ENCODE measurements at regions not wholly inside any gene's neighbourhood (a gene's known extent, or its start where the extent isn't known, plus 50 kb on each side); places are given as distances from the start of the nearest gene placed in this dataset.

DNA sequence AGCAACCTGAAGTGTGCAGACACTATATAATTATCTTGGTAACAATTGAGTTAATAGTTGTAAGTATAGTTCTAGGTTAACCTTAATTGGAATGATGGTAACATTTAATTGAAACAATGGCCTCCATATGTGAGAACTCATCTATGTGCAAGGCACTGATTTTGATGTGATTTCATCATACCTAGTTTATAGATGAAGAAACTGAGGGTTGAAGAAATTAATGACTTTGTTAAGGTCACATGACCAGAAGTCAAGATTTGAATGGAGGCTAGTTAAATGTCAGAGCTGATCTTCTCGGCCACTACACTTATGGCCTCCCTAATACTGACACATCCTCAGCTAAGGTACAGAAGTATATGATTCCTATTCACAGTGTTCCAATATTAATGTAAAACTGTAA is 128.2 kb upstream of the PSMD7 start:
- Histone ChIP-seq H3K36me3 (replicated peaks; ENCODE audit: insufficient read depth, low read depth) (no peaks in the 10 kb centered on the region), H3K27me3 (no peaks in the 10 kb centered on the region), H3K9me2 (replicated peaks; ENCODE audit: insufficient read depth) (no peaks in the 10 kb centered on the region), H3K79me2 (no peaks in the 10 kb centered on the region), H3K27ac (no peak overlapping the region), H4K20me1 (ENCODE audit: insufficient read depth, poor library complexity, severe bottlenecking) (no peaks in the 10 kb centered on the region), H3K4me2 (no peak overlapping the region), H3K9me3 (ENCODE audit: low read depth) (no peaks in the 10 kb centered on the region), H3K4me3 (no peak overlapping the region), H2AFZ (no peak overlapping the region), H3K4me1 (ENCODE audit: insufficient read depth) (no peaks in the 10 kb centered on the region)
- TF ChIP-seq EZH2phosphoT487 (IDR thresholded peaks at IDR 0.05; ENCODE audit: low read depth, severe bottlenecking, unreplicated experiment) (no peak), EZH2 (IDR thresholded peaks at IDR 0.05; ENCODE audit: borderline replicate concordance) (no peak)
- TF ChIP-seq, protein P1, sequence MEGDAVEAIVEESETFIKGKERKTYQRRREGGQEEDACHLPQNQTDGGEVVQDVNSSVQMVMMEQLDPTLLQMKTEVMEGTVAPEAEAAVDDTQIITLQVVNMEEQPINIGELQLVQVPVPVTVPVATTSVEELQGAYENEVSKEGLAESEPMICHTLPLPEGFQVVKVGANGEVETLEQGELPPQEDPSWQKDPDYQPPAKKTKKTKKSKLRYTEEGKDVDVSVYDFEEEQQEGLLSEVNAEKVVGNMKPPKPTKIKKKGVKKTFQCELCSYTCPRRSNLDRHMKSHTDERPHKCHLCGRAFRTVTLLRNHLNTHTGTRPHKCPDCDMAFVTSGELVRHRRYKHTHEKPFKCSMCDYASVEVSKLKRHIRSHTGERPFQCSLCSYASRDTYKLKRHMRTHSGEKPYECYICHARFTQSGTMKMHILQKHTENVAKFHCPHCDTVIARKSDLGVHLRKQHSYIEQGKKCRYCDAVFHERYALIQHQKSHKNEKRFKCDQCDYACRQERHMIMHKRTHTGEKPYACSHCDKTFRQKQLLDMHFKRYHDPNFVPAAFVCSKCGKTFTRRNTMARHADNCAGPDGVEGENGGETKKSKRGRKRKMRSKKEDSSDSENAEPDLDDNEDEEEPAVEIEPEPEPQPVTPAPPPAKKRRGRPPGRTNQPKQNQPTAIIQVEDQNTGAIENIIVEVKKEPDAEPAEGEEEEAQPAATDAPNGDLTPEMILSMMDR (IDR thresholded peaks at IDR 0.05; ENCODE audit: poor library complexity): no peak
- 100% methylated on average over 1 of the region's 1 CpG for WGBS (ENCODE audit: low lambda C conversion rate, missing lambda C conversion rate)
- DNase-seq (ENCODE audit: low spot score): no peak

GRCh38 chr16:74166456-74166855 is 130.2 kb upstream of the PSMD7 start:
- Histone ChIP-seq H3K4me1 (ENCODE audit: insufficient read depth) (no peaks in the 10 kb centered on the region), H3K4me3 (no peak overlapping the region), H3K27ac (no peak overlapping the region), H3K79me2 (no peaks in the 10 kb centered on the region), H3K4me2 (no peak overlapping the region), H3K36me3 (replicated peaks; ENCODE audit: insufficient read depth, low read depth) (no peaks in the 10 kb centered on the region), H3K9me3 (ENCODE audit: low read depth) (no peaks in the 10 kb centered on the region), H2AFZ (no peak overlapping the region), H3K27me3 (no peaks in the 10 kb centered on the region), H4K20me1 (ENCODE audit: insufficient read depth, poor library complexity, severe bottlenecking) (no peaks in the 10 kb centered on the region), H3K9me2 (replicated peaks; ENCODE audit: insufficient read depth) (no peaks in the 10 kb centered on the region)
- 61% methylated on average over 2 of the region's 2 CpGs for WGBS (ENCODE audit: low lambda C conversion rate, missing lambda C conversion rate)
- DNase-seq (ENCODE audit: low spot score): no peak
- TF ChIP-seq, protein P1 (IDR thresholded peaks at IDR 0.05; ENCODE audit: poor library complexity): no peak
- TF ChIP-seq EZH2phosphoT487 (IDR thresholded peaks at IDR 0.05; ENCODE audit: low read depth, severe bottlenecking, unreplicated experiment) (no peak), EZH2 (IDR thresholded peaks at IDR 0.05; ENCODE audit: borderline replicate concordance) (no peak)

DNA sequence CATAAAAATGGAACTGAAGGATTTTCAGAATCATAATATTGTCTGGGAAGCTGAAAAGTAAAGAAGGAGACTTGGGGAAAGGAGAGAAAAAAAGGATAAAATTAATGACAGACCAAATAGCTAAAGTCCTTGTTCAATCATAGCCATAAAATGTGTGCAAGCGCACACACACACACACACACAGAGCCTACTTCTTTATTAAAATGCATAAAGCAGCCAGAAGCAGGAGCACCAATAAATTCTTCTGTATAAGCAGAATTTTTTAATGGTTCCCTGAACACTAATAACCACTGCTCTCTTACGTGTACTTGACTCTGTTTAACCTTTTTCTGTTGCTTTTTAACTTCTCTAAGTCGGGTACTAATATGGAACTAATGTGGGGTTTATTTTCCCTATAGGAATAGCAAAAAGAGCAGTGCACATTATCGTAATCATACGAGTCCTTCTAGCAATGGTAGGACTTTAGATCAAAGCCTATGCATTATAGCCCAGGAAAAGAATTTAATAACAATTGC is 131.0 kb upstream of the PSMD7 start:
- DNase-seq (ENCODE audit: low spot score): no peak
- 60% methylated on average over 5 of the region's 5 CpGs for WGBS (ENCODE audit: low lambda C conversion rate, missing lambda C conversion rate)

More for the DNA sequence above, 131.0 kb upstream of the PSMD7 start:
- Histone ChIP-seq H3K27me3 (no peaks in the 10 kb centered on the region), H3K36me3 (replicated peaks; ENCODE audit: insufficient read depth, low read depth) (no peaks in the 10 kb centered on the region), H3K79me2 (no peaks in the 10 kb centered on the region), H3K9me2 (replicated peaks; ENCODE audit: insufficient read depth) (no peaks in the 10 kb centered on the region), H4K20me1 (ENCODE audit: insufficient read depth, poor library complexity, severe bottlenecking) (no peaks in the 10 kb centered on the region), H3K27ac (no peak overlapping the region), H3K4me1 (ENCODE audit: insufficient read depth) (no peaks in the 10 kb centered on the region), H3K4me3 (no peak overlapping the region), H3K4me2 (no peak overlapping the region), H3K9me3 (ENCODE audit: low read depth) (no peaks in the 10 kb centered on the region), H2AFZ (no peak overlapping the region)
- TF ChIP-seq, protein P1 (IDR thresholded peaks at IDR 0.05; ENCODE audit: poor library complexity): no peak
- TF ChIP-seq EZH2 (IDR thresholded peaks at IDR 0.05; ENCODE audit: borderline replicate concordance): no peak
- TF ChIP-seq EZH2phosphoT487 (IDR thresholded peaks at IDR 0.05; ENCODE audit: low read depth, severe bottlenecking, unreplicated experiment): no peak
